ENCODE measurements at regions not wholly inside any gene's neighbourhood (a gene's known extent, or its start where the extent isn't known, plus 50 kb on each side); places are given as distances from the start of the nearest gene placed in this dataset.

GRCh38 chr13:104365430-104365829 lies 1299.2 kb upstream of the SLC10A2 start:
- Histone ChIP-seq H3K36me3 (ENCODE audit: insufficient read depth, low read length) (no peaks in the 10 kb centered on the region), H3K9me3 (ENCODE audit: insufficient read depth, low read length, severe bottlenecking) (no peaks in the 10 kb centered on the region), H3K4me1 (ENCODE audit: insufficient read depth, low read length) (0 out of 2 replicates have a peak, but pooled peaks cover 3% of the 10 kb centered on the region), H3K4me3 (ENCODE audit: low read depth in 1 of 2, low read length in 2 of 2) (no peak overlapping the region), H3K27ac (ENCODE audit: low read length) (no peak overlapping the region), H3K27me3 (ENCODE audit: insufficient read depth, low read length, poor library complexity) (no peaks in the 10 kb centered on the region), H3K79me2 (ENCODE audit: insufficient read depth, low read length) (no peaks in the 10 kb centered on the region), H3K9ac (ENCODE audit: low read depth, low read length) (no peak overlapping the region), H3K4me2 (ENCODE audit: insufficient read depth, low read length) (no peak overlapping the region), H2AFZ (ENCODE audit: low read depth, low read length) (no peak overlapping the region), H4K20me1 (ENCODE audit: insufficient read depth, low read length) (no peaks in the 10 kb centered on the region)
- no peak for DNase-seq
- TF ChIP-seq EZH2 (IDR thresholded peaks at IDR 0.05; ENCODE audit: borderline replicate concordance, low read depth, low read length, severe bottlenecking) (no peak), CTCF (IDR thresholded peaks at IDR 0.05; ENCODE audit: borderline replicate concordance, extremely low read depth, low read length, poor library complexity, severe bottlenecking) (no peak)
- ATAC-seq (ENCODE audit: insufficient read depth, low read depth) = no peak

- Histone ChIP-seq H2AFZ (ENCODE audit: low read depth, low read length) (no peak overlapping the region), H3K9ac (ENCODE audit: low read depth, low read length) (no peak overlapping the region), H3K27me3 (ENCODE audit: insufficient read depth, low read length, poor library complexity) (no peaks in the 10 kb centered on the region), H3K4me3 (ENCODE audit: low read depth in 1 of 2, low read length in 2 of 2) (no peak overlapping the region), H3K4me2 (ENCODE audit: insufficient read depth, low read length) (no peak overlapping the region), H4K20me1 (ENCODE audit: insufficient read depth, low read length) (no peaks in the 10 kb centered on the region), H3K9me3 (ENCODE audit: insufficient read depth, low read length, severe bottlenecking) (no peaks in the 10 kb centered on the region), H3K36me3 (ENCODE audit: insufficient read depth, low read length) (no peaks in the 10 kb centered on the region), H3K27ac (ENCODE audit: low read length) (no peak overlapping the region), H3K79me2 (ENCODE audit: insufficient read depth, low read length) (no peaks in the 10 kb centered on the region), H3K4me1 (ENCODE audit: insufficient read depth, low read length) (no peaks in the 10 kb centered on the region)
- ATAC-seq (ENCODE audit: insufficient read depth, low read depth) (no peak), DNase-seq (no peak)
- TF ChIP-seq CTCF (IDR thresholded peaks at IDR 0.05; ENCODE audit: borderline replicate concordance, extremely low read depth, low read length, poor library complexity, severe bottlenecking) (no peak), EZH2 (IDR thresholded peaks at IDR 0.05; ENCODE audit: borderline replicate concordance, low read depth, low read length, severe bottlenecking) (no peak)
These were observed 1291.6 kb upstream of the SLC10A2 start for GRCh38 chr13:104357672-104358354.

- H3K27ac ChIP-seq (ENCODE audit: low read length) = no peak overlapping the region
- H3K4me1 ChIP-seq (ENCODE audit: insufficient read depth, low read length) = no peaks in the 10 kb centered on the region
- H3K27me3 ChIP-seq (ENCODE audit: insufficient read depth, low read length, poor library complexity) = no peaks in the 10 kb centered on the region
- no peaks in the 10 kb centered on the region for H3K79me2 ChIP-seq (ENCODE audit: insufficient read depth, low read length)
- H3K9me3 ChIP-seq (ENCODE audit: insufficient read depth, low read length, severe bottlenecking) = no peaks in the 10 kb centered on the region
- H3K9ac ChIP-seq (ENCODE audit: low read depth, low read length) = no peak overlapping the region
- DNase-seq (no peak), ATAC-seq (ENCODE audit: insufficient read depth, low read depth) (no peak)
- no peaks in the 10 kb centered on the region for H3K36me3 ChIP-seq (ENCODE audit: insufficient read depth, low read length)
- TF ChIP-seq CTCF (IDR thresholded peaks at IDR 0.05; ENCODE audit: borderline replicate concordance, extremely low read depth, low read length, poor library complexity, severe bottlenecking) = no peak
- no peak for TF ChIP-seq EZH2 (IDR thresholded peaks at IDR 0.05; ENCODE audit: borderline replicate concordance, low read depth, low read length, severe bottlenecking)
- H2AFZ ChIP-seq (ENCODE audit: low read depth, low read length) = no peak overlapping the region
- H4K20me1 ChIP-seq (ENCODE audit: insufficient read depth, low read length) = no peaks in the 10 kb centered on the region
- H3K4me2 ChIP-seq (ENCODE audit: insufficient read depth, low read length) = no peak overlapping the region
- no peak overlapping the region for H3K4me3 ChIP-seq (ENCODE audit: low read depth in 1 of 2, low read length in 2 of 2)
These were observed 1291.0 kb upstream of the SLC10A2 start for GRCh38 chr13:104357174-104357573.
